GM23338 (cell line): ENCODE measurements at regions not wholly inside any gene's neighbourhood (a gene's known extent, or its start where the extent isn't known, plus 50 kb on each side); places are given as distances from the start of the nearest gene placed in this dataset.

Experiments used
- ATAC-seq: fragments of 200-7000 bp; cut with Tn5 transposase; 3 replicates; pipeline ENCODE4 v1.9.1; 2020
- DNase-seq: peaks from one replicate; pipeline ENCODE4 v3.0.0-alpha.2; 2015; ENCODE audit warnings: low spot score
- H2AFZ ChIP-seq: fragments of 200-600 bp; sonication (generic); 2 replicates; pipeline ENCODE4 v1.8.0; 2016; ENCODE audit warnings: antibody characterized with exemption, mild to moderate bottlenecking, moderate library complexity
- H3F3A ChIP-seq: fragments of 200-600 bp; sonication (generic); replicated peaks from 2 replicates; pipeline ENCODE4 v1.8.0; 2017; ENCODE audit warnings: antibody characterized with exemption, mixed run types, low read depth
- H3K27ac ChIP-seq: fragments of 200-600 bp; sonication (generic); 2 replicates; pipeline ENCODE4 v1.6.1; 2016; ENCODE audit warnings: low read depth
- H3K27me3 ChIP-seq: fragments of 200-600 bp; sonication (generic); 2 replicates; pipeline ENCODE4 v1.8.0; 2016; ENCODE audit warnings: mild to moderate bottlenecking, mixed run types, moderate library complexity; ENCODE audit not compliant: insufficient read depth
- H3K36me3 ChIP-seq: fragments of 200-600 bp; sonication (generic); 2 replicates; pipeline ENCODE4 v1.8.0; 2016; ENCODE audit warnings: mild to moderate bottlenecking; ENCODE audit not compliant: insufficient read depth
- H3K4me1 ChIP-seq: fragments of 200-600 bp; sonication (generic); 2 replicates; pipeline ENCODE4 v1.8.0; 2016; ENCODE audit warnings: mild to moderate bottlenecking, moderate library complexity; ENCODE audit not compliant: insufficient read depth
- H3K4me2 ChIP-seq: fragments of 200-600 bp; sonication (generic); 2 replicates; pipeline ENCODE4 v1.7.1; 2017; ENCODE audit warnings: mixed run types
- H3K4me3 ChIP-seq: fragments of 200-600 bp; sonication (generic); 2 replicates; pipeline ENCODE4 v1.6.1; 2016; ENCODE audit warnings: mixed run types
- H3K79me2 ChIP-seq: fragments of 200-600 bp; sonication (generic); replicated peaks from 2 replicates; pipeline ENCODE4 v1.8.0; 2017; ENCODE audit warnings: mild to moderate bottlenecking; ENCODE audit not compliant: insufficient read depth
- H3K9me2 ChIP-seq: fragments of 200-600 bp; sonication (generic); 2 replicates; pipeline ENCODE4 v1.8.0; 2017; ENCODE audit not compliant: insufficient read depth
- H4K20me1 ChIP-seq: fragments of 200-600 bp; sonication (generic); replicated peaks from 2 replicates; pipeline ENCODE4 v1.8.0; 2017; ENCODE audit warnings: mild to moderate bottlenecking; ENCODE audit not compliant: insufficient read depth
- H3K27ac Mint-ChIP-seq: 2 replicates; pipeline ENCODE4 v1.8.0; 2020; ENCODE audit warnings: inconsistent platforms, mild to moderate bottlenecking, moderate library complexity, mixed read lengths
- H3K27me3 Mint-ChIP-seq: 3 replicates; pipeline ENCODE4 v1.8.0; 2022; ENCODE audit warnings: low read depth, mild to moderate bottlenecking, moderate library complexity, mixed read lengths, inconsistent platforms; ENCODE audit not compliant: insufficient read depth, poor library complexity
- H3K36me3 Mint-ChIP-seq: 3 replicates; pipeline ENCODE4 v1.8.0; 2021; ENCODE audit warnings: low read depth, mild to moderate bottlenecking, inconsistent platforms, moderate library complexity, mixed read lengths
- H3K4me1 Mint-ChIP-seq: 3 replicates; pipeline ENCODE4 v1.8.0; 2020; ENCODE audit warnings: mild to moderate bottlenecking, inconsistent platforms, mixed read lengths
- H3K4me3 Mint-ChIP-seq: 3 replicates; pipeline ENCODE4 v1.8.0; 2021; ENCODE audit warnings: moderate library complexity, mild to moderate bottlenecking, inconsistent platforms, mixed read lengths
- H3K9me3 Mint-ChIP-seq: 3 replicates; pipeline ENCODE4 v1.8.0; 2020; ENCODE audit warnings: moderate library complexity, mild to moderate bottlenecking, inconsistent platforms, mixed read lengths
- CREB1 ChIP-seq: fragments of 250-450 bp; sonication (Bioruptor Pico); IDR thresholded peaks from 2 replicates; pipeline ENCODE4 v1.5.0; 2020; ENCODE audit warnings: low read depth, mild to moderate bottlenecking, moderate library complexity
- EZH2 ChIP-seq: fragments of 200-600 bp; sonication (generic); IDR thresholded peaks from one replicate; pipeline ENCODE4 v1.8.0; 2017; ENCODE audit warnings: antibody characterized with exemption, mild to moderate bottlenecking, low read depth; ENCODE audit not compliant: unreplicated experiment
- EZH2phosphoT487 ChIP-seq: fragments of 200-600 bp; sonication (generic); IDR thresholded peaks from one replicate; pipeline ENCODE4 v1.8.1; 2018; ENCODE audit warnings: antibody characterized with exemption; ENCODE audit not compliant: unreplicated experiment
- JUNB ChIP-seq: IDR thresholded peaks from one replicate; pipeline ENCODE4 v1.6.1; 2016; ENCODE audit warnings: antibody characterized with exemption; ENCODE audit not compliant: unreplicated experiment
- NANOG ChIP-seq: IDR thresholded peaks from 2 replicates; pipeline ENCODE4 v1.6.1; 2016; ENCODE audit warnings: antibody characterized with exemption, borderline replicate concordance
- POLR2AphosphoS5 ChIP-seq: IDR thresholded peaks from 2 replicates; pipeline ENCODE4 v1.6.1; 2016; ENCODE audit warnings: antibody characterized with exemption, low read depth
- STAT1 ChIP-seq: IDR thresholded peaks from one replicate; pipeline ENCODE4 v1.6.1; 2016; ENCODE audit warnings: antibody characterized with exemption; ENCODE audit not compliant: unreplicated experiment
- ZNF114 ChIP-seq: fragments of 250-450 bp; sonication (Bioruptor Pico); IDR thresholded peaks from 2 replicates; pipeline ENCODE4 v1.5.0; 2020; ENCODE audit warnings: mild to moderate bottlenecking, moderate library complexity
- ZNF331 ChIP-seq: fragments of 250-450 bp; sonication (Bioruptor Pico); IDR thresholded peaks from 2 replicates; pipeline ENCODE4 v1.5.0; 2020; ENCODE audit warnings: low read depth, mild to moderate bottlenecking, moderate library complexity
- TF ChIP-seq, protein P1 (sequence below): IDR thresholded peaks from one replicate; pipeline ENCODE4 v1.6.1; 2018; ENCODE audit warnings: antibody characterized with exemption; ENCODE audit not compliant: unreplicated experiment
- TF ChIP-seq, protein P2 (sequence below): fragments of 250-450 bp; sonication (Bioruptor Pico); IDR thresholded peaks from 2 replicates; pipeline ENCODE4 v1.5.0; 2020; ENCODE audit warnings: mild to moderate bottlenecking, moderate library complexity
- TF ChIP-seq, protein P3 (sequence below), 2 experiments: fragments of 200-600 bp in 1 of 2; sonication (generic) in 1 of 2; conservative IDR thresholded peaks; 2 replicates each; pipeline versions ENCODE4 v1.5.1 to v1.6.1; 2016 to 2017; ENCODE audit warnings: antibody characterized with exemption in 2 of 2, low read depth in 2 of 2, mild to moderate bottlenecking in 2 of 2, moderate library complexity in 1 of 2
- TF ChIP-seq, protein P4 (sequence below): IDR thresholded peaks from 2 replicates; pipeline ENCODE4 v1.6.1; 2016; ENCODE audit warnings: antibody characterized with exemption

DNA sequence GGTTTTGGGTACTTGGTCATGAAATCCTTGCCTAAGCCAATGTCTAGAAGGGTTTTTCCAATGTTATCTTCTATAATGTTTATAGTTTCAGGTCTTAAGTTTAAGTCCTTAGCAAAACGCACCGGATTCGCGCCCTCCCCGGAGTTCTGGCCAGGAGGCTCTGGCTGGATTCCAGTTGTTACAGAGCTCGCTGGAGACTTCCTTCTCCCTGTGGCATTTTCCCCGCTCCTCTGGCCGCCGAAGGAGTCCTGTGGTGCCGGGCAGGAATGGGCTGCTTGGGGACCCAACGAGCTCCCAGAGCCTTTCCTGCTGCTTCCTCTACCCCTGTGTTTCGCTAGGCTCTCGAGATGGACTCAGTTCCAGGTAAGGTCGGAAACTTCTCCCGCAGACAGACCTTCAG is 335.9 kb downstream of the AEBP2 start:
- Histone ChIP-seq H4K20me1 (no peaks in the 10 kb centered on the region), H3K9me2 (peaks cover 3% of the 10 kb centered on the region; the same call in 1 of the 2 replicates), H3K27ac (no peak overlapping the region), H3K27me3 (no peaks in the 10 kb centered on the region), H3F3A (no peaks in the 10 kb centered on the region), H2AFZ (no peak overlapping the region), H3K4me3 (no peak overlapping the region), H3K4me1 (no peaks in the 10 kb centered on the region; the same call in 1 of the 2 replicates), H3K36me3 (no peaks in the 10 kb centered on the region), H3K79me2 (no peaks in the 10 kb centered on the region), H3K4me2 (no peak overlapping the region)
- Mint-ChIP-seq H3K4me3 (no peak overlapping the region), H3K27me3 (peaks cover 4% of the 10 kb centered on the region), H3K36me3 (no peaks in the 10 kb centered on the region), H3K9me3 (no peaks in the 10 kb centered on the region), H3K27ac (no peak overlapping the region), H3K4me1 (peaks cover 17% of the 10 kb centered on the region)
- ATAC-seq = no peak
- TF ChIP-seq EZH2 (no peak), EZH2phosphoT487 (no peak), ZNF331 (CRISPR knock-in tag) (no peak), STAT1 (no peak), CREB1 (CRISPR knock-in tag) (no peak), ZNF114 (CRISPR knock-in tag) (no peak), NANOG (no peak), JUNB (no peak), POLR2AphosphoS5 (no peak)
- TF ChIP-seq, protein P1, sequence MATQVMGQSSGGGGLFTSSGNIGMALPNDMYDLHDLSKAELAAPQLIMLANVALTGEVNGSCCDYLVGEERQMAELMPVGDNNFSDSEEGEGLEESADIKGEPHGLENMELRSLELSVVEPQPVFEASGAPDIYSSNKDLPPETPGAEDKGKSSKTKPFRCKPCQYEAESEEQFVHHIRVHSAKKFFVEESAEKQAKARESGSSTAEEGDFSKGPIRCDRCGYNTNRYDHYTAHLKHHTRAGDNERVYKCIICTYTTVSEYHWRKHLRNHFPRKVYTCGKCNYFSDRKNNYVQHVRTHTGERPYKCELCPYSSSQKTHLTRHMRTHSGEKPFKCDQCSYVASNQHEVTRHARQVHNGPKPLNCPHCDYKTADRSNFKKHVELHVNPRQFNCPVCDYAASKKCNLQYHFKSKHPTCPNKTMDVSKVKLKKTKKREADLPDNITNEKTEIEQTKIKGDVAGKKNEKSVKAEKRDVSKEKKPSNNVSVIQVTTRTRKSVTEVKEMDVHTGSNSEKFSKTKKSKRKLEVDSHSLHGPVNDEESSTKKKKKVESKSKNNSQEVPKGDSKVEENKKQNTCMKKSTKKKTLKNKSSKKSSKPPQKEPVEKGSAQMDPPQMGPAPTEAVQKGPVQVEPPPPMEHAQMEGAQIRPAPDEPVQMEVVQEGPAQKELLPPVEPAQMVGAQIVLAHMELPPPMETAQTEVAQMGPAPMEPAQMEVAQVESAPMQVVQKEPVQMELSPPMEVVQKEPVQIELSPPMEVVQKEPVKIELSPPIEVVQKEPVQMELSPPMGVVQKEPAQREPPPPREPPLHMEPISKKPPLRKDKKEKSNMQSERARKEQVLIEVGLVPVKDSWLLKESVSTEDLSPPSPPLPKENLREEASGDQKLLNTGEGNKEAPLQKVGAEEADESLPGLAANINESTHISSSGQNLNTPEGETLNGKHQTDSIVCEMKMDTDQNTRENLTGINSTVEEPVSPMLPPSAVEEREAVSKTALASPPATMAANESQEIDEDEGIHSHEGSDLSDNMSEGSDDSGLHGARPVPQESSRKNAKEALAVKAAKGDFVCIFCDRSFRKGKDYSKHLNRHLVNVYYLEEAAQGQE = no peak
- TF ChIP-seq, protein P2, sequence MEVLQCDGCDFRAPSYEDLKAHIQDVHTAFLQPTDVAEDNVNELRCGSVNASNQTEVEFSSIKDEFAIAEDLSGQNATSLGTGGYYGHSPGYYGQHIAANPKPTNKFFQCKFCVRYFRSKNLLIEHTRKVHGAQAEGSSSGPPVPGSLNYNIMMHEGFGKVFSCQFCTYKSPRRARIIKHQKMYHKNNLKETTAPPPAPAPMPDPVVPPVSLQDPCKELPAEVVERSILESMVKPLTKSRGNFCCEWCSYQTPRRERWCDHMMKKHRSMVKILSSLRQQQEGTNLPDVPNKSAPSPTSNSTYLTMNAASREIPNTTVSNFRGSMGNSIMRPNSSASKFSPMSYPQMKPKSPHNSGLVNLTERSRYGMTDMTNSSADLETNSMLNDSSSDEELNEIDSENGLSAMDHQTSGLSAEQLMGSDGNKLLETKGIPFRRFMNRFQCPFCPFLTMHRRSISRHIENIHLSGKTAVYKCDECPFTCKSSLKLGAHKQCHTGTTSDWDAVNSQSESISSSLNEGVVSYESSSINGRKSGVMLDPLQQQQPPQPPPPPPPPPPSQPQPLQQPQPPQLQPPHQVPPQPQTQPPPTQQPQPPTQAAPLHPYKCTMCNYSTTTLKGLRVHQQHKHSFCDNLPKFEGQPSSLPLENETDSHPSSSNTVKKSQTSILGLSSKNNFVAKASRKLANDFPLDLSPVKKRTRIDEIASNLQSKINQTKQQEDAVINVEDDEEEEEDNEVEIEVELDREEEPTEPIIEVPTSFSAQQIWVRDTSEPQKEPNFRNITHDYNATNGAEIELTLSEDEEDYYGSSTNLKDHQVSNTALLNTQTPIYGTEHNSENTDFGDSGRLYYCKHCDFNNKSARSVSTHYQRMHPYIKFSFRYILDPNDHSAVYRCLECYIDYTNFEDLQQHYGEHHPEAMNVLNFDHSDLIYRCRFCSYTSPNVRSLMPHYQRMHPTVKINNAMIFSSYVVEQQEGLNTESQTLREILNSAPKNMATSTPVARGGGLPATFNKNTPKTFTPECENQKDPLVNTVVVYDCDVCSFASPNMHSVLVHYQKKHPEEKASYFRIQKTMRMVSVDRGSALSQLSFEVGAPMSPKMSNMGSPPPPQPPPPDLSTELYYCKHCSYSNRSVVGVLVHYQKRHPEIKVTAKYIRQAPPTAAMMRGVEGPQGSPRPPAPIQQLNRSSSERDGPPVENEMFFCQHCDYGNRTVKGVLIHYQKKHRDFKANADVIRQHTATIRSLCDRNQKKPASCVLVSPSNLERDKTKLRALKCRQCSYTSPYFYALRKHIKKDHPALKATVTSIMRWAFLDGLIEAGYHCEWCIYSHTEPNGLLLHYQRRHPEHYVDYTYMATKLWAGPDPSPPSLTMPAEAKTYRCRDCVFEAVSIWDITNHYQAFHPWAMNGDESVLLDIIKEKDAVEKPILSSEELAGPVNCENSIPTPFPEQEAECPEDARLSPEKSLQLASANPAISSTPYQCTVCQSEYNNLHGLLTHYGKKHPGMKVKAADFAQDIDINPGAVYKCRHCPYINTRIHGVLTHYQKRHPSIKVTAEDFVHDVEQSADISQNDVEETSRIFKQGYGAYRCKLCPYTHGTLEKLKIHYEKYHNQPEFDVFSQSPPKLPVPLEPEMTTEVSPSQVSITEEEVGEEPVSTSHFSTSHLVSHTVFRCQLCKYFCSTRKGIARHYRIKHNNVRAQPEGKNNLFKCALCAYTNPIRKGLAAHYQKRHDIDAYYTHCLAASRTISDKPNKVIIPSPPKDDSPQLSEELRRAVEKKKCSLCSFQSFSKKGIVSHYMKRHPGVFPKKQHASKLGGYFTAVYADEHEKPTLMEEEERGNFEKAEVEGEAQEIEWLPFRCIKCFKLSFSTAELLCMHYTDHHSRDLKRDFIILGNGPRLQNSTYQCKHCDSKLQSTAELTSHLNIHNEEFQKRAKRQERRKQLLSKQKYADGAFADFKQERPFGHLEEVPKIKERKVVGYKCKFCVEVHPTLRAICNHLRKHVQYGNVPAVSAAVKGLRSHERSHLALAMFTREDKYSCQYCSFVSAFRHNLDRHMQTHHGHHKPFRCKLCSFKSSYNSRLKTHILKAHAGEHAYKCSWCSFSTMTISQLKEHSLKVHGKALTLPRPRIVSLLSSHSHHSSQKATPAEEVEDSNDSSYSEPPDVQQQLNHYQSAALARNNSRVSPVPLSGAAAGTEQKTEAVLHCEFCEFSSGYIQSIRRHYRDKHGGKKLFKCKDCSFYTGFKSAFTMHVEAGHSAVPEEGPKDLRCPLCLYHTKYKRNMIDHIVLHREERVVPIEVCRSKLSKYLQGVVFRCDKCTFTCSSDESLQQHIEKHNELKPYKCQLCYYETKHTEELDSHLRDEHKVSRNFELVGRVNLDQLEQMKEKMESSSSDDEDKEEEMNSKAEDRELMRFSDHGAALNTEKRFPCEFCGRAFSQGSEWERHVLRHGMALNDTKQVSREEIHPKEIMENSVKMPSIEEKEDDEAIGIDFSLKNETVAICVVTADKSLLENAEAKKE (CRISPR knock-in tag) = no peak
- TF ChIP-seq, protein P3, sequence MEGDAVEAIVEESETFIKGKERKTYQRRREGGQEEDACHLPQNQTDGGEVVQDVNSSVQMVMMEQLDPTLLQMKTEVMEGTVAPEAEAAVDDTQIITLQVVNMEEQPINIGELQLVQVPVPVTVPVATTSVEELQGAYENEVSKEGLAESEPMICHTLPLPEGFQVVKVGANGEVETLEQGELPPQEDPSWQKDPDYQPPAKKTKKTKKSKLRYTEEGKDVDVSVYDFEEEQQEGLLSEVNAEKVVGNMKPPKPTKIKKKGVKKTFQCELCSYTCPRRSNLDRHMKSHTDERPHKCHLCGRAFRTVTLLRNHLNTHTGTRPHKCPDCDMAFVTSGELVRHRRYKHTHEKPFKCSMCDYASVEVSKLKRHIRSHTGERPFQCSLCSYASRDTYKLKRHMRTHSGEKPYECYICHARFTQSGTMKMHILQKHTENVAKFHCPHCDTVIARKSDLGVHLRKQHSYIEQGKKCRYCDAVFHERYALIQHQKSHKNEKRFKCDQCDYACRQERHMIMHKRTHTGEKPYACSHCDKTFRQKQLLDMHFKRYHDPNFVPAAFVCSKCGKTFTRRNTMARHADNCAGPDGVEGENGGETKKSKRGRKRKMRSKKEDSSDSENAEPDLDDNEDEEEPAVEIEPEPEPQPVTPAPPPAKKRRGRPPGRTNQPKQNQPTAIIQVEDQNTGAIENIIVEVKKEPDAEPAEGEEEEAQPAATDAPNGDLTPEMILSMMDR (conservative IDR thresholded peaks at IDR 0.05; ENCODE audit: low read depth in 2 of 2) = no peak
- TF ChIP-seq, protein P4, sequence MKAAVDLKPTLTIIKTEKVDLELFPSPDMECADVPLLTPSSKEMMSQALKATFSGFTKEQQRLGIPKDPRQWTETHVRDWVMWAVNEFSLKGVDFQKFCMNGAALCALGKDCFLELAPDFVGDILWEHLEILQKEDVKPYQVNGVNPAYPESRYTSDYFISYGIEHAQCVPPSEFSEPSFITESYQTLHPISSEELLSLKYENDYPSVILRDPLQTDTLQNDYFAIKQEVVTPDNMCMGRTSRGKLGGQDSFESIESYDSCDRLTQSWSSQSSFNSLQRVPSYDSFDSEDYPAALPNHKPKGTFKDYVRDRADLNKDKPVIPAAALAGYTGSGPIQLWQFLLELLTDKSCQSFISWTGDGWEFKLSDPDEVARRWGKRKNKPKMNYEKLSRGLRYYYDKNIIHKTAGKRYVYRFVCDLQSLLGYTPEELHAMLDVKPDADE = no peak
- no peak for DNase-seq
